Upper lobe of left lung (tissue), 6 donors: ENCODE measurements at regions not wholly inside any gene's neighbourhood (a gene's known extent, or its start where the extent isn't known, plus 50 kb on each side); places are given as distances from the start of the nearest gene placed in this dataset.

Experiments
- ATAC-seq, 2 donors: fragments of 200-7000 bp; cut with Tn5 transposase; one replicate each; pipeline ENCODE4 v1.9.1; 2022; ENCODE audit warnings: mild to moderate bottlenecking in 2 of 2, moderate library complexity in 2 of 2; ENCODE audit not compliant: low FRiP score in 2 of 2
- DNase-seq, 2 donors: peaks; one replicate each; pipeline ENCODE4 v3.0.0-alpha.2; 2019 to 2020
- H3K27ac ChIP-seq, 4 donors: fragments of 200-600 bp; sonication (generic); one replicate each; pipeline ENCODE4 v1.5.1; 2016 to 2019
- H3K27me3 ChIP-seq, 4 donors: fragments of 200-600 bp; sonication (generic); one replicate each; pipeline ENCODE4 v1.5.1; 2017 to 2019
- H3K36me3 ChIP-seq, 4 donors: fragments of 200-600 bp; sonication (generic); one replicate each; pipeline ENCODE4 v1.5.1; 2016 to 2019
- H3K4me1 ChIP-seq, 4 donors: fragments of 200-600 bp; sonication (generic); one replicate each; pipeline ENCODE4 v1.5.1; 2018 to 2019
- H3K4me3 ChIP-seq, 4 donors: fragments of 200-600 bp; sonication (generic); one replicate each; pipeline ENCODE4 v1.5.1; 2017 to 2019; ENCODE audit warnings: mild to moderate bottlenecking in 2 of 4, moderate library complexity in 1 of 4
- H3K9me3 ChIP-seq, 4 donors: fragments of 200-600 bp; sonication (generic); one replicate each; pipeline ENCODE4 v1.5.1; 2018 to 2019
- EP300 ChIP-seq, 4 donors: sonication (generic); formaldehyde crosslinking; IDR thresholded peaks; one replicate each; pipeline ENCODE4 v1.5.1; 2017; ENCODE audit warnings: antibody characterized with exemption in 4 of 4, control low read depth in 2 of 4
- POLR2A ChIP-seq, 4 donors: fragments of 450-650 bp; IDR thresholded peaks; one replicate each; pipeline ENCODE4 v1.5.1; 2016 to 2017; ENCODE audit warnings: antibody characterized with exemption in 4 of 4, mild to moderate bottlenecking in 2 of 4
- POLR2AphosphoS5 ChIP-seq, 2 donors: sonication (generic); formaldehyde crosslinking; IDR thresholded peaks; one replicate each; pipeline ENCODE4 v1.5.1; 2017; ENCODE audit warnings: antibody characterized with exemption in 2 of 2
- WGBS, 2 donors: methylation state at CpG; one replicate each; pipeline ENCODE4 v1.1.5; 2017 to 2018; 5-methylcytosine and 5-hydroxymethylcytosine counted together
- TF ChIP-seq, protein P1 (sequence below), 6 experiments: fragments of 450-650 bp in 4 of 6; fragments of 200-600 bp in 2 of 6; sonication (generic) in 2 of 6; IDR thresholded peaks; one replicate each; pipeline ENCODE4 v1.5.1; 2016 to 2019; ENCODE audit warnings: antibody characterized with exemption in 6 of 6
- donor health status: DM: no; HTN: no; CAD: no; lungs with moderate emphysema.
- donor health status: DM: no; HTN: yes; CAD: no; lungs with severe emphysema.

DNA sequence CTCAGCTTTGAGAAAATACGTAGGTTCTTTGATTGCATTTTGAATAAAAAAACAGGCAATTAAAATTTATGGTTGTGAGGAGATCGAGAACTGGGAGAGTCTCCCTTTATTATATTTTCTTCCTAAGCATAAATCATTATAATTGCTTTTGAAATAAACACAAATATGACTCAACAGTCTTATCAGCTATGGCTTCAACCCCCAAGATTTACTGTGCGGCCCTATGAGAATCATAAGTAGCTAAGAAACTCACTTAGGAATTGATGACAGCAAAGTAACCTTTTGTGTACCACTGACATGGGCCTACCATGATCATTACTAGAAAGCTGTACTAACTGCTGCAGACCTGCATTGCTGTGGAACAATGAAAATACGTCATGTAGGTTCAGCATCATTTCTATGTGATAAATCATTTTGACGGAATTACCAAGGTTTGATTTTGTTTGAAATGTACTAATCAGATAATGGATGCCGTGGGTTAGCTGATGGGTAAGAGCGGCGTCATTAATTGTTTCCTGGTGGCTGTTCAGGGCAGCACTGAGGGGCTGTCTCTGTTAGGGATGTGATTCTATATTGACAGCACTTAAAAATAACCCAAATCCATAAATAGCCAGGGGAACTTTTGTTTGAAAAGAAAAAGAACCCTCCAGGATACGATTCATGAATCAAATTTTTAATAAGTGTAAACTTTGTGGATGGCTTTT lies 51.5 kb upstream of the GPRIN3 start:
- Histone ChIP-seq H3K27ac (no peak overlapping the region), H3K36me3 (no peaks in the 10 kb centered on the region), H3K27me3 (no peaks in the 10 kb centered on the region), H3K9me3 (no peaks in the 10 kb centered on the region), H3K4me1 (no peaks in the 10 kb centered on the region), H3K4me3 (no peak overlapping the region)
- no peak for TF ChIP-seq EP300 (IDR thresholded peaks at IDR 0.05)
- no peak for TF ChIP-seq POLR2AphosphoS5 (IDR thresholded peaks at IDR 0.05)
- TF ChIP-seq POLR2A (IDR thresholded peaks at IDR 0.05): no peak
- TF ChIP-seq, protein P1, sequence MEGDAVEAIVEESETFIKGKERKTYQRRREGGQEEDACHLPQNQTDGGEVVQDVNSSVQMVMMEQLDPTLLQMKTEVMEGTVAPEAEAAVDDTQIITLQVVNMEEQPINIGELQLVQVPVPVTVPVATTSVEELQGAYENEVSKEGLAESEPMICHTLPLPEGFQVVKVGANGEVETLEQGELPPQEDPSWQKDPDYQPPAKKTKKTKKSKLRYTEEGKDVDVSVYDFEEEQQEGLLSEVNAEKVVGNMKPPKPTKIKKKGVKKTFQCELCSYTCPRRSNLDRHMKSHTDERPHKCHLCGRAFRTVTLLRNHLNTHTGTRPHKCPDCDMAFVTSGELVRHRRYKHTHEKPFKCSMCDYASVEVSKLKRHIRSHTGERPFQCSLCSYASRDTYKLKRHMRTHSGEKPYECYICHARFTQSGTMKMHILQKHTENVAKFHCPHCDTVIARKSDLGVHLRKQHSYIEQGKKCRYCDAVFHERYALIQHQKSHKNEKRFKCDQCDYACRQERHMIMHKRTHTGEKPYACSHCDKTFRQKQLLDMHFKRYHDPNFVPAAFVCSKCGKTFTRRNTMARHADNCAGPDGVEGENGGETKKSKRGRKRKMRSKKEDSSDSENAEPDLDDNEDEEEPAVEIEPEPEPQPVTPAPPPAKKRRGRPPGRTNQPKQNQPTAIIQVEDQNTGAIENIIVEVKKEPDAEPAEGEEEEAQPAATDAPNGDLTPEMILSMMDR (IDR thresholded peaks at IDR 0.05): no peak
- no peak for ATAC-seq
- 84% methylated on average over 9 of the region's 9 CpGs for WGBS, 2 donors
- no peak for DNase-seq

DNA sequence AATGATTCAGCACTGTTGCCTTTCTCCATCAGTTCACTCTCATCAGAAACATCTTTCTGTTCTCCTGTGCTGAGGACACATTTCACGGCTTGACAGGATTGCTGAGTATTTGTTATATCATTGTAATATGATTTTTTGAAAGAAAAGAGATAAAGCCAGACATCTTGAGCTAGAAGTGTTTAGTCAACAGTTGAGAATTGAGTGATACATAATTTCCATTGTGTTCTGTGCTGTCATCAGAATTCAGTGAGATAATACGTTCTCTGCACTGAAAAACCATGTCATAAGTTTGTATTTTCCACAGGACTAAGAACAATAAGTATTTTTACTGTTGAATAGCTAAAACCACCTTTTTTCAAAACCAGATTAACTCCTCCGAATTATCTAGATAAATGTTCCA lies 50.2 kb upstream of the GPRIN3 start:
- no peak for ATAC-seq
- H3K9me3 ChIP-seq: no peaks in the 10 kb centered on the region

More for the DNA sequence above, 50.2 kb upstream of the GPRIN3 start:
- no peaks in the 10 kb centered on the region for H3K4me1 ChIP-seq
- no peak for TF ChIP-seq EP300 (IDR thresholded peaks at IDR 0.05)
- TF ChIP-seq POLR2AphosphoS5 (IDR thresholded peaks at IDR 0.05): no peak
- TF ChIP-seq POLR2A (IDR thresholded peaks at IDR 0.05): no peak
- TF ChIP-seq, protein P1 (IDR thresholded peaks at IDR 0.05): no peak
- H3K27ac ChIP-seq: no peak overlapping the region
- no peaks in the 10 kb centered on the region for H3K27me3 ChIP-seq
- no peaks in the 10 kb centered on the region for H3K36me3 ChIP-seq
- no peak overlapping the region for H3K4me3 ChIP-seq
- WGBS, 2 donors: 86 to 89% methylated on average over 3 of the region's 3 CpGs
- no peak for DNase-seq
